NOMO-1 treated with dmso at 0.1 percent for 144 hours (cell line): ENCODE measurements at regions not wholly inside any gene's neighbourhood (a gene's known extent, or its start where the extent isn't known, plus 50 kb on each side); places are given as distances from the start of the nearest gene placed in this dataset.
"Not testable (repeated sequence)": the region's sequence is repeated elsewhere in the genome, so short reads cannot be mapped to it uniquely, and the experiment has no call there.

Experiments
- DNase-seq: peaks from one replicate; lab custom pipeline; 2025; ENCODE audit not compliant: unreplicated experiment; lab: John Stamatoyannopoulos, UW

DNA sequence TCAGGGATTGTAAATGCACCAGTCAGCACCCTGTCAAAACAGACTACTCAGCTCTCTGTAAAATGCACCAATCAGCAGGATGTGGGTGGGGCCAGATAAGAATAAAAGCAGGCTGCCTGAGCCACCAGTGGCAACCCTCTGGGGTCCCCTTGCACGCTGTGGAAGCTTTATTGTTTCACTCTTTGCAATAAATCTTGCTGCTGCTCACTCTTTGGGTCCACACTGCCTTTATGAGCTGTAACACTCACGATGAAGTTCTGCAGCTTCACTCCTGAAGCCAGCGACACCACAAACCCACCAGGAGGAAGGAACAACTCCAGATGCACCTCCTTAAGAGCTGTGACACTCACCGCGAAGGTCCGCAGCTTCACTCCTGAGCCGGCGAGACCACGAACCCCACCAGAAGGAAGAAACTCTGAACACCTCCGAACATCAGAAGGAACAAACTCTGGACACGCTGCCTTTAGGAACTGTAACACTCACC lies 1578.5 kb downstream of the SI start:
- DNase-seq, result not testable (repeated sequence)

DNA sequence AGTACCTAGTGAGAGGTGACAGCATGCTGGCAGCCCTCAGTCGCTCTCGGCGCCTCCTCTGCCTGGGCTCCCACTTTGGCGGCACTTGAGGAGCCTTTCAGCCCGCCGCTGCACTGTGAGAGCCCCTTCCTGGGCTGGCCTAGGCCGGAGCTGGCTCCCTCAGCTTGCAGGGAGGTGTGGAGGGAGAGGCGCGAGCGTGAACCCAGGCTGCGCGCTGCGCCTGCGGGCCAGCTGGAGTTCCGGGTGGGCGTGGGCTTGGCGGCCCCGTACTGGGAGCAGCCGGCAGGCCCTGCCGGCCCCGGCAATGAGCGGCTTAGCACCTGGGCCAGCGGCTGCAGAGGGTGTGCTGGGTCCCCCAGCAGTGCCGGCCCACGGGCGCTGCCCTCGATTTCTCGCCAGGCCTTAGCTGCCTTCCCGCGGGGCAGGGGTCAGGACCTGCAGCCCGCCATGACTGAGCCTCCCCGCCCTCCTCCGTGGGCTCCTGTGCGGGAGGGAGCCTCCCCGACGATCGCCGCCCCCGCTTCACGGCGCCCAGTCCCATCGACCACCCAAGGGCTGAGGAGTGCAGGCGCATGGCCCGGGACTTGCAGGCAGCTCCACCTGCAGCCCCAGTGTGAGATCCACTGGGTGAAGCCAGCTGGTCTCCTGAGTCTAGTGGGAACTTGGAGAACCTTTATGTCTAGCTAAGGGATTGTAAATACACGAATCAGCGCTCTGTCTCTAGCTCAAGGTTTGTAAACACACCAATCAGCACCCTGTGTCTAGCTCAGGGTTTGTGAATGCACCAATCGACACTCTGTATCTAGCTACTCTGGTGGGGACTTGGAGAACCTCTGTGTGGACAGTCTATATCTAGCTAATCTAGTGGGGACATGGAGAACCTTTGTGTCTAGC lies 1579.2 kb downstream of the SI start:
- DNase-seq, result not testable (repeated sequence)

DNA sequence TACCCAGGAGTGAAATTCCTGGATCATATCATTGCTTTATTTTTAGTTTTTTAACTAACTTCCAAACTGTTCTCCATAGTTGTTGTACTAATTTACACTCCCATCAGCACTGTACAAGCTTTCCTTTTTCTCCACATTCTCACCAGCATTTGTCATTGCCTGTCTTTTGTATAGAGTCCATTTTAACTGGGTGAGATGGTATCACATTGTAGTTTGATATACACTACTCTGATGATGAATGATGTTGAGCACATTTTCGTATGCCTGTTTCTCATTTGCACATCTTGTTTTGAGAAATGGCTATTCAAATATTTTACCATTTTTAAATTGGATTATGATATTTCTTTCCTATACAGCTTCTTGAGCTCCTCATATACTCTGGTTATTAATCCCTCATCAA lies 1586.6 kb downstream of the SI start:
- DNase-seq, result no peak

DNA sequence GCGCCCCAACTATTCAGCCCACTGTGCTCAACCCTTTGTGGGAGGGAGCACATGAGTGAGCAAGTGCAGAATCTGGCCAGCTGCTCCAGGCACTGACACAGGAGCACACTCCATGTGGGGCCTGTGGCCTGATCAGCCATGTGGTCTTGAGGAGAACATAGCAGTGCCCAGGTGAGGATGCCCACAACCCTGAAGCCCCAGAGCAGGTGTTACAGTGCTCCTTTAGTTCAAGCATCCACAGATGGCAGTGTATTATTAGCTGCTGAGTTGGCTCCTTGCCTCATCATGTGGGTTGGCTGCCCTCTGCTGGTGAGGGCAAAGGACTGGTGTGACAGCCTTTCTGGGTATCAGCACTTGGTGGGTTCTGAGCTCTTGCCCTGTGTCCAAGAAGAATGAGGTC lies 1588.2 kb downstream of the SI start:
- DNase-seq, result no peak

DNA sequence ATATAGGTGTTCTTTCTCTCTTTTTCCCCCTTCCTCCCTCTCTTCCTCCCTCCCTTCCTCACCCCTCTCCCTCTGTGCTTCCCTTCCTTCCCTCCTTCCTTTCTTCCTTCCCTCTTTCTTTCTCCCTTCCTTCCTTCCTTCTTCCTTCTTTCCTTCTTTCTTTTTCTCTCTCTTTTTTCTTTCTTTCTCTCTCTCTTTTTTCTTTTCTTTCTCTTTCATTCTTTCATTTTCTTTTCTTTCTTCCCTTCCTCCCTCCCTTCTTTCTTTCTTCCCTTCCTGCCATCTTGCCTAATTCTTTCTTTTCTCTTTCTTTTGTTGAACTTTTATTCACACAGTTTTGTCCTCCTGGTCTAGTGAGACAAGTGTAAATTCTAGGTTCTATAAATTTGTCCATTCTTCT lies 1595.6 kb downstream of the SI start:
- DNase-seq, result no peak

DNA sequence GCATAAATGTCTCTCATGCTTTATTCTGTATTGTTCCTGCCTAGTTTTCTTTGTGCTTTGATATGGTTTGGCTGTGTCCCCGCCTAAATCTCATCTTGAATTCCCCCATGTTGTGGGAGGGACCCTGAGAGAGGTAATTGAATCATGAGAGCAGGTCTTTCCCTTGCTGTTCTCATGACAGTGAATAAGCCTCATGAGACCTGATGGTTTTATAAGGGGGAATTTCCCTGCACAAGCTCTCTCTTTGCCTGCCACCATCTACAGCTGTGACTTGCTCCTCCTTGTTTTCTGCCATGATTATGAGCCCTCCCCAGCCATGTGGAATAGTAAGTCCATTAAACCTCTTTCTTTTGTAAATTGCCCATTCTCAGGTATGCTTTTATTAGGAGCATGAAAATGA lies 1596.6 kb downstream of the SI start:
- no peak for DNase-seq

DNA sequence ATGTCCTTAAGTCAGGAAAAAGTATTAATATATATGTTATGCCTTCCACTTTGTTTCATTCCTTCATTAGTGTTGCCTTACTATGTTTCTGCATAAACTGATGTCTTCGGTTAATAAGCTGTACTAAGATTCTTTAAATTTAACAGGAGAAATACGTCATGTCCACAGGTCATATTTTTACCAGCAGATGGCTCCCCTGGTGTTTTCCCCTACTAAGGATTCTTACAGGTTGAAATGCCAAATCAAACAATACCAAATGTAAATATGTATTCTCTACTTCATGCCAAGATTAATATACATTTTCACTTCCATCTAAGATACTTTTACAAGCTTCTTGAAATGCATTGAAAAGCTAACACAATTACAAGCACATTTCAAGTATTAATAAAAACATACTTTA lies 1602.1 kb downstream of the SI start:
- DNase-seq, result no peak

DNA sequence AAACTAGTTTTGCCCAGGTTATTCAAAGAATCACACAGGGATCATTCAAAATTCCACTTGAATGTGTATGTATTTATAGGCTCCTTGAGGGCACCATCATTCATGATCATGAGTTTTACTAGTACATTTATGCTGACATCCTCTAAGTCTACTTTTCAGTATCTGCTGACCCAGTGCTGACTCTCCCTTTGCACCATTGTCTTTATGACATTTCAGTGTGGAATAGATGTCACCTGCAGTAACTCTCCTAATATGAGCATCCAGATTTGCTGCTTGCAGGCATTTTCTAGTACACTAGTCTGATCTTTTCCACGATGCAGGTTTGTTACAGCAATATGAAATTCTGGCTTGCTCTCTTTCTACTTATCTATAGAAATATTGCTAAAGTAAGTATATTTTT lies 1603.5 kb downstream of the SI start:
- DNase-seq, result no peak

DNA sequence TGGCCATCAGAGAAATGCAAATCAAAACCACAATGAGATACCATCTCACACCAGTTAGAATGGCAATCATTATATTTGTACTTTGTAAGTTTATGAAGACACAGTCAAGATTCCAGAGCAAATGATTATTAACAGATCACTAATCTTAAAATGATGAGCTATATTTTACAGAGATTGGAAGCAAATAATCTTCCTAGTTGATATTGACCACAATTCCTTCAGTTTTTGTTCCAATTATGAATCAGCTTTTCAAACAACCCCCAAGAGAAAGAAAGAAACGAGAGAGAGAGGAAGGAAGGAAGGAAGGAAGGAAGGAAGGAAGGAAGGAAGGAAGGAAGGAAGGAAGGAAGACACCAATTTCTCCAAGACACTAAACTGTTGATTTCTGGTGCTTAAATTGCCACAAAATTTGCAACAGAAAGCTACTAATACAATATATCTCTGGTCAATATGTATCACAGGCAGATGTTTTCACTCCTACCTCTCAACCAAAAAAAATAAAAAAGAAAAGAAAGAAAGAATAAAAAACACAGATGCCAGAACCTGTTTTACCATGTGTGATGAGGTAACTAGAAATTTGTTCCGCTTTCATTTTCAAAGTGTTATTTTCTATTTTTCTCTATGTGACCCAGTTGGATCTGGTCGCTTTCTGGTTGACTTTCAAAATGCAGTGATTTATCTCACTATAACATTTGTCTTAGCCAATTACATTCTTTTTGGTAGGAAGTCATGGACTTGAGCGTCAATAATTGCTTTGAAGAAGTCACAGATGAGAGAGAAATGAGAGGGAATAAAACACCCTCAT lies 1609.6 kb downstream of the SI start:
- DNase-seq, result no peak

DNA sequence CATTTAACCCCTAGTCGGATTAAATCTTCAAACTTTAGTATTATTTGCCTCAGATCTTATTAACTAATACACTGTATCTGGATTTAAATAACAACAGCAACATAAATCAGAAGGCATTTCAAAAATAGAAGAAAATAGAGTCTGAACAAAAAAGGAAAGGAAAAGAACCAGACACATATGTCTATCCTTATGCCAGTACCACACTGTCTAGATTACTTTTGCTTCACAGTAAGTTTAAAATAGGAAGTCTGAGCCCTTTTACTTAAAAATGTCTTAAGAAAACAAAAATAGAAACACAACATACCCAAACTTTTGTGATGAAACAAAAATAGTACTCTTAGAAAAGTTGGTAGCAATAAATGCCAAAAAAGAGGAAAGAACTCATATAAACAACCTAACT lies 1615.8 kb downstream of the SI start:
- no peak for DNase-seq

DNA sequence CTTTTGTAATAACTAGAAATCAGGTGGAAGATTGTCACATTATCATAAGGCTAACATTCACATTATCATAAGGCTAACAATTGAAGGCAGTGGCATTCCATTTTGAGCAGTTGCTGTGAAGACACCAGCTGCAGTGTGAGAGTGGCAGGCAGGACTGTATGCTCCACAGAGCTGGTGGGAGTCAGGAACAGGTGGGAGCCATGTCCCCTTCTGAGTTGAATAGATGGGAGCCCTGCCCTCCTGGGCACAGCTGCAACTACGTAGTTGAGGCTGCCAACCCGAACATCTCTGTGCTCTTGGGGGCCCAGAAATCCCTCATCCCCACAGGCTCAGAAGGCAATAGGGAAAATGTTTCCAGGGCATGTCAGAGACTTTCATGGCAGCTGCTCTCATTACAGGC lies 1627.6 kb downstream of the SI start:
- no peak for DNase-seq

DNA sequence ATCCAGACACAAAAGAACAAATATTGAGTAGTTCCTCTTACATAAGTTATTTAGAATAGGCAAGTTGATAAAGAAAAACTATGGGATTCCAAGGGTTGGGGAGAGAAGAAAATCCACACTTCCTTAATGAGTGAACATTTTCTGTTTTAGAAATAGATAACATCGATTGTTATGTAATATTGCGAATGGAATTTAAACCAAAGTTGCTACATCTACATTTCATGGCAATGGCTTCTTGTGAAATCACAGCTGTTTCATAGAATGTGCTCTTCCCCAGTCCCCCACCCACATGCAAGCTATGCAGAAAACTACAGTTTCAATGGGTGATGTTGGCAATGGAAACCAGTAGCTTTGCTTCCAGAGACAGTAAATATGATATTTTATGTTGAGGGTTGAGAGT lies 1639.5 kb downstream of the SI start:
- DNase-seq, result no peak

DNA sequence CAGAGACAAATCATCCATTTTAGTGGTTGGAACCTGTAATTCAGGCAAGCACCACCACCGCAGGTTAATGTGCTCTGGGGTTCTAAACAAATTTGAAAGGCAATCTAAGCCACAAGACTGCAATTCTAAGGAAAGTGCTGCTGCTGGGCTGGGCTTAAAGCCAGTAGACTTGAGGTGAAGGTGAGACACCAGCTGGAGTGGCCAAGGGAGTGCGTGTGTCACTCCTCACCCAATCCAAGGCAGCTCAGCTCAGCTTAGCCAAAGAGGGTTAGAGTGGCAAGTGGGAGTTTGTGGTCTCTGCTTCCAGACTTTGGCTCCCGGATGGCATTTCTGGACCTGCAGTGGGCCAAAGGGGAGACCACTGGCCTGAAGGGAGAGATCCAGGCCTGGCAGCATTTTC lies 1655.6 kb downstream of the SI start:
- no peak for DNase-seq

DNA sequence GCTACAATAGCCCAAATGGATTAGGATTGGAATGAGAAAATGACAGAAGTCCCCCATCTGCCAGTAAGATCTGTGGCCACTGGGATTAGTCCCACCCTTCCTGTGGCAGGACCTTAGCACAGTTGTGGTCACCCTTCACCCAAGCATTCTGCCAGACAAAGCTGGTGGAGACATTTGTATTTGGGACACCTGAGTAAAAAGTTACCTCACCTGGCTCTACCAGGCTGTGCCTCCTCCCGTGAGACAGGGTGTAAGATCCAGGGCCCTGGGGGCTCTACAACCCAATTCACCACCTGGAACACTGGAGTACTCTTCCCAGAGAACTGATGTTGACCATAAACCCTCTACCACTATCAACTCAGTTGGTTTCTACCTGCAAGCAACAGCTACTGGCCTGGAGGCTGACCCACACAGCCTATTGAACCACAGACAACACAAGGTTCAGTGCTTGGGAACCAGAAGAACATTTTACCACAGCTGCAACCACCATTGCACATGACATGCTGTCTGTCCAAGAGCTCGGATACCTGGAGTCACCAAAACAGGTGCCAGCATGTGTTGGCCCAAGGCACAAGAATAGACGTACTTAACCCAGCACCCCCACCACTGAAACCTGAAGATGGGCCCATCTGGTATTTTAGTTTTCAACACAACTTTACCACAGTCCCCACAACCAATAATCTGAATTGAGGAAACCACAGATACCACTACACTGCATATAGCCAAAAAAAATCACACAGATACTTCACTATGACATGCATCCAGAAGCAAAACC lies 1686.7 kb downstream of the SI start:
- DNase-seq, result no peak

DNA sequence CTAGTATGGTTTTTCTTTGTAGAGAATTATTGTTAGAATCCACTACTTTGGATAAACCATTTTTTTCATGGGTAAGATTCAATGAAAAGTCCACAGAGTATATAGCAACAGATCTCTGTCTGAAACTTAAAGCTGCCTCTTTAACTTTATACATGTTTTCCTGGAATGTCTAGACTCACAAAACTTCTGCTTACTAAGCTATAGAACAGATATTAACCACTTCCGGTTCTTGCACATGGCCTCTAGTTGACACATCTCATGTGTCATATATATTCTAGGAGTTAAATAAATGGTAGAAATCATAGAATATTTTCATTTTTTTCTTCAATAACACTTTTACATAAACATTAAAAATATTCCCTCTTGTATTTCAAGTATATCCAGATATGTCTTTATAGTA lies 1693.9 kb downstream of the SI start:
- no peak for DNase-seq

DNA sequence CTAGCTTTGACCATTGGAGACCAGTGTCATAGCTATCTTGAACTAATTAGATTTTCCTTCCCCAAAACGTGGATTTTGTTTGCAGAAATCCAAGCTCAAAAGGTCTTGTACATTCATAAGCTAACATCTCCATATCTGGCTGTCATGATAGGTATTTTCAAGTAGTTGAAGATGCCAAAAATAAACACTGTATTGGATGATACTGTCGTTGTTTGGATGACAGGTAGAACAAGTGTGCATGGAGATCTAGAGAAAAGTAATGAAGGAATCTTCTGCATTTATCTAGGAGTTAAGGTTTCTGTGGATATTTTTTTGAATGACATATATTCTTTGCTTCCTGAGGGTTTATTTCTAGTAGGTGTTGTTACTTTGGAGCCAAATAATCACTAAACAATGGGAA lies 1696.1 kb downstream of the SI start:
- DNase-seq, result no peak

DNA sequence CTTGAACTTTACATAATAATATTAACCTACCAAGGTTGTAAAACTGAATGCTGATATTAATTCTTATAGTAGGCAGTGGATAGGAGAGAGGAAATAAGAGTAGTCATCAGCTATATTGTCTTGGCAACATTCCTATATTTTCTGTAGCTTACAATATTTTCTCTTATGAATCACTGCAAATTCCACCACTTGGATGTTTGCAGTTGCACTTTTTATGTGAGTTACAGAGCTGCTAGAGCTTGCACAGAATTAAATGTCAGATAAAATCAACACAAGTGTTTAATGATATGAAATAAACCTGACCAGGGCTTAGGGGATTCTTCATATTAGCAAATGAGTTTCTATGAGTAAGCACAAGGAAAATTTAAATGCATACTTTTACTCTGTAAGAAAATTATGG lies 1710.1 kb downstream of the SI start:
- no peak for DNase-seq

DNA sequence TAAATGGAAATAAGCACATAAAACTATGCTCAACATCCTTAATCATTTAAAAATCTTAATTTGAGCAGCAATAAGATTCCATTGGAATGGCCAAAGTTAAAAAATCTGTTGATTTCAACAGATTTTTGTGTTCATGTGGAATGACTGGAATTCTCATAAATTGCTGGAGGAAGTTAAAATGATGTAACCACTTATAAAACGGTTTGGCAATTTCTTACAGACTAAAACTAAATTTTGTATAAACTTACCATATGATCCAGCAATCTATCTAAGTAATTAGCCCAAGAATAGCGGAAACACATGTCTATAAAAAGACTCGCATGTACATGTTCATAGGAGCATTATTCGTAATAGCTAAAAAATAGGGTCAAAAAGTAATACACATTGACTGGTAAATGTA lies 1713.6 kb downstream of the SI start:
- no peak for DNase-seq

DNA sequence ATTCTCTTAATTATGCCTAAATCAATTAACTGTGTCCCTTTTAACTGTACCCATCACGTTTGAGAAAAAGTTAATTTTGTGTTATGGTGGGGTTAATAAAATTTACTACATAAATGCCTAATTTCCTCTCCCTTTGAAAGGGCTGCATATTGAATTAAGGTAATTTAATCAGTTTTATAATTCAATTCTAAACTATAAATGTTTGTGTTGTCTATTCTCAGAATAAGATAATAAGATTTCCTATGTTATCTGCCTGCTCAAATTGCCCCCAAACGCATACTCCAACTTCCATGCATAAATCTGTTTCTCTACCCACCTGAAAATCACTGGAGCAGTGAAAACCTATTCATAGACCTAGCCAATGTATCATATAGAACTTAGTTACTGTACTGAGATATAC lies 1716.1 kb downstream of the SI start:
- DNase-seq, result no peak

DNA sequence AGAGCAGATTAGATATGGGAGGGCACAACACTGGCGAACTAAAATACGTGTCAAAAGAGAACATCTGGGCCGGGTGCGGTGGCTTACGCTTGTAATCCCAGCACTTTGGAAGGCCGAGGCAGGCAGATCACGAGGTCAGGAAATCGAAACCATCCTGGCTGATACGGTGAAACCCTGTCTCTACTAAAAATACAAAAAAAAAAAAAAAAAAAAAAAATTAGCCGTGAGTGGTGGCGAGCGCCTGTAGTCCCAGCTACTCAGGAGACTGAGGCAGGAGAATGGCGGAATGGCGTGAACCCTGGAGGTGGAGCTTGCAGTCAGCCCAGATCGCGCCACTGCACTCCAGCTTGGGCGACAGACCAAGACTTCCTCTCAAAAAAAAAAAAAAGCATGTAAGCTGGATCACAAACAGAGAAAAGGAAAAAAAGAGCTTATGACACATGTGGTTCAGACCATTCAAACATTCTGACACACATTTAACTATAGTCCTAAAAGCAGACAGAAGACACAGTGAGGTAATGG lies 1716.9 kb downstream of the SI start:
- DNase-seq, result not testable (repeated sequence)

DNA sequence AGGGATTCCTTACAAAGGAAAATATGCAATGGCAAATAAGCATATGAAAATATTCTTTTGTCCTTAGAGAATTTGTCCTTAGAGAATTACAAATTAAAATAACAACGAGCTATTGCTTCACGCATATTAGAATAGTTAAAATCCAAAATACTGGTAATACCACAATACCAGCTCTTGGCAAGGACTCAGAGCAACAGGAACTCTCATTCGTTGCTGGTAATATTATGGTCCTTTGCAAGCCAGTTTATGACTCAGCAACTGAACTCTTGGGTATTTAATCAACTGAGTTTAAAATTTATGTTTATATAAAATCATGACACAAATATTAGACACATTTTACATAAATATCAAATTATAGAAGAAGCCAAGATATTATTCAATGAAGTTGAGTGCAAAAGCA lies 1730.4 kb downstream of the SI start:
- DNase-seq, result no peak
